Esophagus muscularis mucosa (tissue), 3 donors: ENCODE measurements at regions not wholly inside any gene's neighbourhood (a gene's known extent, or its start where the extent isn't known, plus 50 kb on each side); places are given as distances from the start of the nearest gene placed in this dataset.
"Not testable (repeated sequence)": the region's sequence is repeated elsewhere in the genome, so short reads cannot be mapped to it uniquely, and the experiment has no call there.

Experiments
- POLR2A ChIP-seq: fragments of 450-650 bp; IDR thresholded peaks from one replicate; pipeline ENCODE4 v1.6.1; 2017; ENCODE audit warnings: antibody characterized with exemption, moderate library complexity, mild to moderate bottlenecking, low read depth
- POLR2AphosphoS5 ChIP-seq, 2 donors: sonication (generic); formaldehyde crosslinking; IDR thresholded peaks; one replicate each; pipeline ENCODE4 v1.6.1; 2017; ENCODE audit warnings: antibody characterized with exemption in 2 of 2
- TF ChIP-seq, protein P1 (sequence below), 3 experiments: fragments of 200-600 bp in 2 of 3; fragments of 450-650 bp in 1 of 3; sonication (generic) in 2 of 3; IDR thresholded peaks; one replicate each; pipeline ENCODE4 v1.5.1; 2017 to 2019; ENCODE audit warnings: antibody characterized with exemption in 3 of 3, mild to moderate bottlenecking in 2 of 3, moderate library complexity in 1 of 3

GRCh38 chr22:27324908-27325307, 476.6 kb downstream of the MN1 start:
- TF ChIP-seq POLR2A; POLR2AphosphoS5 (IDR thresholded peaks at IDR 0.05): not testable (repeated sequence)
- TF ChIP-seq, protein P1, sequence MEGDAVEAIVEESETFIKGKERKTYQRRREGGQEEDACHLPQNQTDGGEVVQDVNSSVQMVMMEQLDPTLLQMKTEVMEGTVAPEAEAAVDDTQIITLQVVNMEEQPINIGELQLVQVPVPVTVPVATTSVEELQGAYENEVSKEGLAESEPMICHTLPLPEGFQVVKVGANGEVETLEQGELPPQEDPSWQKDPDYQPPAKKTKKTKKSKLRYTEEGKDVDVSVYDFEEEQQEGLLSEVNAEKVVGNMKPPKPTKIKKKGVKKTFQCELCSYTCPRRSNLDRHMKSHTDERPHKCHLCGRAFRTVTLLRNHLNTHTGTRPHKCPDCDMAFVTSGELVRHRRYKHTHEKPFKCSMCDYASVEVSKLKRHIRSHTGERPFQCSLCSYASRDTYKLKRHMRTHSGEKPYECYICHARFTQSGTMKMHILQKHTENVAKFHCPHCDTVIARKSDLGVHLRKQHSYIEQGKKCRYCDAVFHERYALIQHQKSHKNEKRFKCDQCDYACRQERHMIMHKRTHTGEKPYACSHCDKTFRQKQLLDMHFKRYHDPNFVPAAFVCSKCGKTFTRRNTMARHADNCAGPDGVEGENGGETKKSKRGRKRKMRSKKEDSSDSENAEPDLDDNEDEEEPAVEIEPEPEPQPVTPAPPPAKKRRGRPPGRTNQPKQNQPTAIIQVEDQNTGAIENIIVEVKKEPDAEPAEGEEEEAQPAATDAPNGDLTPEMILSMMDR (IDR thresholded peaks at IDR 0.05) = not testable (repeated sequence)
